ENCODE measurements at regions not wholly inside any gene's neighbourhood (a gene's known extent, or its start where the extent isn't known, plus 50 kb on each side); places are given as distances from the start of the nearest gene placed in this dataset.

- no peak for DNase-seq (ENCODE audit: low spot score)
These were observed 299.0 kb upstream of the FOXG1 start for GRCh38 chr14:28467611-28468010.

- DNase-seq (ENCODE audit: low spot score): no peak
These were observed 298.1 kb upstream of the FOXG1 start for GRCh38 chr14:28468191-28469151.

- no peak for DNase-seq (ENCODE audit: low spot score)
These were observed 284.1 kb upstream of the FOXG1 start for GRCh38 chr14:28482251-28483040.

- no peak for DNase-seq (ENCODE audit: low spot score)
These were observed 283.1 kb upstream of the FOXG1 start for GRCh38 chr14:28483506-28483905.

- DNase-seq (ENCODE audit: low spot score): no peak
These were observed 277.9 kb upstream of the FOXG1 start for GRCh38 chr14:28488684-28489083.

GRCh38 chr14:28493516-28493915 lies 273.1 kb upstream of the FOXG1 start:
- no peak for DNase-seq (ENCODE audit: low spot score)

- no peak for DNase-seq (ENCODE audit: low spot score)
These were observed 272.4 kb upstream of the FOXG1 start for GRCh38 chr14:28494196-28494595.

GRCh38 chr14:28496364-28496763 lies 270.2 kb upstream of the FOXG1 start:
- no peak for DNase-seq (ENCODE audit: low spot score)

GRCh38 chr14:28502517-28502916 lies 264.1 kb upstream of the FOXG1 start:
- DNase-seq (ENCODE audit: low spot score): no peak

- DNase-seq (ENCODE audit: low spot score): no peak
These were observed 251.0 kb upstream of the FOXG1 start for GRCh38 chr14:28515571-28515970.

GRCh38 chr14:28536889-28537288 lies 229.7 kb upstream of the FOXG1 start:
- no peak for DNase-seq (ENCODE audit: low spot score)

- no peak for DNase-seq (ENCODE audit: low spot score)
These were observed 224.5 kb upstream of the FOXG1 start for GRCh38 chr14:28542040-28542439.

- no peak for DNase-seq (ENCODE audit: low spot score)
These were observed 201.2 kb upstream of the FOXG1 start for GRCh38 chr14:28565345-28565744.

GRCh38 chr14:28570391-28570790 lies 196.2 kb upstream of the FOXG1 start:
- no peak for DNase-seq (ENCODE audit: low spot score)

- DNase-seq (ENCODE audit: low spot score): no peak
These were observed 195.0 kb upstream of the FOXG1 start for GRCh38 chr14:28571636-28572035.

GRCh38 chr14:28576523-28576922 lies 190.1 kb upstream of the FOXG1 start:
- DNase-seq (ENCODE audit: low spot score): no peak

- no peak for DNase-seq (ENCODE audit: low spot score)
These were observed 189.4 kb upstream of the FOXG1 start for GRCh38 chr14:28577187-28577586.

- no peak for DNase-seq (ENCODE audit: low spot score)
These were observed 188.9 kb upstream of the FOXG1 start for GRCh38 chr14:28577711-28578131.

GRCh38 chr14:28584951-28585350 lies 181.6 kb upstream of the FOXG1 start:
- DNase-seq (ENCODE audit: low spot score): no peak

- DNase-seq (ENCODE audit: low spot score): no peak
These were observed 176.8 kb upstream of the FOXG1 start for GRCh38 chr14:28589792-28590191.

- no peak for DNase-seq (ENCODE audit: low spot score)
These were observed 170.2 kb upstream of the FOXG1 start for GRCh38 chr14:28596391-28596790.

- no peak for DNase-seq (ENCODE audit: low spot score)
These were observed 167.4 kb upstream of the FOXG1 start for GRCh38 chr14:28599191-28599590.

- no peak for DNase-seq (ENCODE audit: low spot score)
These were observed 167.0 kb upstream of the FOXG1 start for GRCh38 chr14:28599605-28600004.
